ENCODE measurements at regions not wholly inside any gene's neighbourhood (a gene's known extent, or its start where the extent isn't known, plus 50 kb on each side); places are given as distances from the start of the nearest gene placed in this dataset.

- Histone ChIP-seq H3K36me3 (no peaks in the 10 kb centered on the region), H3K9me3 (peaks cover 0 to 97% of the 10 kb centered on the region in 2 donors), H3K27me3 (no peaks in the 10 kb centered on the region), H3K4me3 (no peak overlapping the region), H3K27ac (no peak overlapping the region), H3K4me1 (no peaks in the 10 kb centered on the region)
- DNase-seq (no peak), ATAC-seq (no peak)
- no peak for TF ChIP-seq CTCF (IDR thresholded peaks at IDR 0.05)
- intact Hi-C loops (cut with DNase I): no loop called here
Measured at GRCh38 chr15:25192651-25193050, 237.9 kb downstream of the SNRPN start.

- no peak for DNase-seq
- H3K27ac ChIP-seq: no peak overlapping the region
- no peaks in the 10 kb centered on the region for H3K4me1 ChIP-seq
- peaks cover 0 to 99% of the 10 kb centered on the region in 2 donors for H3K9me3 ChIP-seq
- no peak for ATAC-seq
- no peaks in the 10 kb centered on the region for H3K36me3 ChIP-seq
- no peaks in the 10 kb centered on the region for H3K27me3 ChIP-seq
- intact Hi-C loops (cut with DNase I): no loop called here
- H3K4me3 ChIP-seq: no peak overlapping the region
- TF ChIP-seq CTCF (IDR thresholded peaks at IDR 0.05): no peak
Measured at GRCh38 chr15:25207369-25207768, 231.5 kb downstream of the UBE3A start.

GRCh38 chr15:25208735-25209134, 230.1 kb downstream of the UBE3A start:
- Histone ChIP-seq H3K4me1 (no peaks in the 10 kb centered on the region), H3K4me3 (no peak overlapping the region), H3K36me3 (no peaks in the 10 kb centered on the region), H3K9me3 (peaks cover 0 to 100% of the 10 kb centered on the region in 2 donors), H3K27ac (no peak overlapping the region), H3K27me3 (no peaks in the 10 kb centered on the region)
- no peak for ATAC-seq
- TF ChIP-seq CTCF (IDR thresholded peaks at IDR 0.05): no peak
- intact Hi-C loops (cut with DNase I): no loop called here
- DNase-seq: no peak

- intact Hi-C loops (cut with DNase I): no loop called here
- Histone ChIP-seq H3K9me3 (peaks cover 0 to 97% of the 10 kb centered on the region in 2 donors), H3K4me3 (no peak overlapping the region), H3K4me1 (no peaks in the 10 kb centered on the region), H3K36me3 (no peaks in the 10 kb centered on the region), H3K27ac (no peak overlapping the region), H3K27me3 (no peaks in the 10 kb centered on the region)
- TF ChIP-seq CTCF (IDR thresholded peaks at IDR 0.05): no peak
- ATAC-seq: no peak
- no peak for DNase-seq
Measured at GRCh38 chr15:25220834-25221233, 218.0 kb downstream of the UBE3A start.

- peaks cover 0 to 93% of the 10 kb centered on the region in 2 donors for H3K9me3 ChIP-seq
- ATAC-seq: no peak
- intact Hi-C loops (cut with DNase I): no loop called here
- no peak for DNase-seq
- H3K4me1 ChIP-seq: no peaks in the 10 kb centered on the region
- no peak for TF ChIP-seq CTCF (IDR thresholded peaks at IDR 0.05)
- H3K4me3 ChIP-seq: no peak overlapping the region
- H3K27ac ChIP-seq: no peak overlapping the region
- no peaks in the 10 kb centered on the region for H3K27me3 ChIP-seq
- no peaks in the 10 kb centered on the region for H3K36me3 ChIP-seq
Measured at GRCh38 chr15:25224396-25224795, 214.4 kb downstream of the UBE3A start.
